GM18498 (cell line): ENCODE measurements at regions not wholly inside any gene's neighbourhood (a gene's known extent, or its start where the extent isn't known, plus 50 kb on each side); places are given as distances from the start of the nearest gene placed in this dataset.
"Not testable (repeated sequence)": the region's sequence is repeated elsewhere in the genome, so short reads cannot be mapped to it uniquely, and the experiment has no call there.

Experiments used
- ATAC-seq: cut with Tn5 transposase; IDR thresholded peaks from one replicate; pipeline ENCODE4 v1.9.1; 2021; ENCODE audit warnings: mild to moderate bottlenecking, moderate library complexity; ENCODE audit not compliant: unreplicated experiment

DNA sequence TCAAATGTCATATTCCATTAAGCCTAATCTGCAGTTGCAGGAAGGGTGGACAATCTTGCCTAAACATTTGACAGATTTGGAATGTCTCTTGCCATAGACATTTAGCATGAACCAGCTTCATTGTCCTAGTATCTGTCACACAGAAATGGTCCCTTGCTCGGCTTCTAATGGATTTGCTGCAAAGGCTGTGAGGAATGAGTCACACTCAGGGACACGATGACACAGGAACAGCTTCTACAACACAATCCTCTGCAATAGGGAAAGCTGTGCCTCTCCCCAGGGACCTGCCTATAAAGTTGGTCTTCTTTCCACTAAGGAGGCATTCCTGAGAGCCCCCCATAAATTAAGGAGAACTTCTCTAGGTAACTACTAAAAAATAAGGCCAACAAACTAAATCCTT, 155.1 kb upstream of the L3MBTL4 start:
- no peak for ATAC-seq

DNA sequence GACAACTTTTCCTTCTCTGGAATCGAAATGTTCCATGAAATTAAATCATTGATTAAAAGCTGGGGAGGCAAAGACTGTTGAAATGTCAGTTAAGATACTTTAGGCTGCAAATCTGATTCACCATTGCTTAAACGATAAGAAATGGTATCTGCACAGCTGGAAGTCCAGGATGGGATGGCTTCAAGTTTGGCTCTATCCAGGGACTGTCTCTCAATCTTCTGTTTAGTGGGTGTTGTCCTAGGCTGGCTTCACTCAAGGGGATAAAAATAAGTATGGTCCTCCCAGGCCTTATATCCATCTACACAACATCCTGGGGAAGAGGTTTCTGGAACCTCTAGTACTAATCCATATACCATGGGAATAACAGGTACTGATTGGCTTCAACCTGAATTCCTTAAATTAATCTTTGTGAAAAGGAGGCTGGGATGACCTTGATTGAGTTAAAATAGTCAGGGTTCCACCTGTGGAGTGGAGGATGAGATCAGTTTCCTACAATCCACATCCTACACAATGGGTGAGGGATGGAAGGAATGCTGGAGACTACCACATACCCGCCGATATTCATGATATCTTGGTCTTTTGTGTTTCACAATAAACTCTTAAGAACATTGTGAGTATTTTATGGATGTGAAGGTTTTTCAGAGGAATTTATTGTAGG, 156.0 kb upstream of the L3MBTL4 start:
- ATAC-seq, result no peak

- ATAC-seq, result no peak
Observed at GRCh38 chr18:6571239-6571602, 156.5 kb upstream of the L3MBTL4 start.

- not testable (repeated sequence) for ATAC-seq
Observed at GRCh38 chr18:6572192-6572591, 157.3 kb upstream of the ARHGAP28 start.

GRCh38 chr18:6574631-6575030, 154.9 kb upstream of the ARHGAP28 start:
- ATAC-seq, result no peak

- ATAC-seq, result no peak
Observed at GRCh38 chr18:6575908-6576307, 153.6 kb upstream of the ARHGAP28 start.

DNA sequence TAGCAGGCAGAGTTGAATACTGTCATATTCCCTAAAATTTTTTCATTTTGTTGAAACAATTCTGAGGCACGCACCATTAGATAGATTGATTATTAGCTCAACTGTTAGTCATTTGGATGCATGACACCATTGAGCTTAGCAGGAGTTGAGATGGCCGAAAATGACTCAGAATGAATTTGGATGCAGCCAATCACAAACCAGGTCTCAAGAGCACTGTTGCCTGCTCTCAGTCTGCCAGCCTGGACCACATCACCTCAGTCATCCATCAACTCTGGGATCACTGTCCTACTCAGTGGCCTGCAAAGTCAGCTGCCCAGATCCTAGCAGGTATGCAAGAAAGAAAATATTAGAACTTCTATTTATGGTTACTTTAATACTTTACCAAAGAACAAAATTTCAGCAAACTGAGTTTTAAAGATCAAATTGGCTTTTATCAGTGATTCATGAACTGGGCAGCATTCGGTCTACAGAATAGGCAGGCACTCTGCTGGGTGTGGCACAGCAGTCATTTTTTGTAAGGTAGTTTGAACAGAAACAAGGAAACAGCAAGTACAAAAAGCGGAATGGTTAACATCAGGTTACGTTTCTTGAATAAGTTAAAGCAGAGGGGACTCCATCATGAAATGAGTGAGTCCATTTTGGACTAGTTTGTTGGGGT, 152.7 kb upstream of the ARHGAP28 start:
- ATAC-seq, result no peak

DNA sequence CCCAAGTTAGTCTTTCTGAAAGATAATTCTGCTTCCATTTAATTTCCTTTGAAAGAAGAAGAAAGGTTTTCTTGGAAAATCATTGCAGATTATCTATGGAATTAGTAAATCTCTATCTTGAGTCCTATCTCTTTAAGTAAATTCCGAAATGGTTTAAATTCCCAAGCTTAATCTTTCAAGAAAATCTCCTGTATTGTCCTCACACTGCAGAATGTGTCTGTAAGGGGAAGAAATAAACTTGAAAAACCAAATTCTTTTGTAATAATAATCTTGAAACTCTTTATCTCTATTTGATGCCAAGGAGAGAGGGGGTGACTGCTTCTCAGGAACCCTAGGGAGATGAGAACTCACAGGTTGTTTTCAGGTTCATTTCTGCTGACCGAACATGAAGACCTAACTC, 150.8 kb upstream of the ARHGAP28 start:
- ATAC-seq, result no peak

DNA sequence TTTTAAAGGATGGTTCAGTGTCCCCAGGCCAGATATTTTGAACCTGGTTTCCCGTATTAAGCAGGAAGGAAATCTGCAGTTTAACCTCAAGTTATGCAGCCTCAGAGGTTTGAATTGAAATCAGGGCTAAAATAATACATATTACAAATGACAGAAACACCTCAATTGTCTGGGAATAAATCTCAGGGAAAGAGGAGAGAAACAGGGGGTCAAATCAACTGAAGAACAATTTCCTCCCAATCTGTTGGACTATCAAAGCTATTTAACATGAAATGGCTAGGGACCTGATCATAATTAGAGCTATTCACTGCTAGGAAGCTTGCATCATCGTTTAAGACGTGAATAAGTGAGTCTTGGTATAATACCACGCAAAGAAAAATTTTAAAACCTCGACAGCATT, 150.0 kb upstream of the ARHGAP28 start:
- ATAC-seq, result no peak

- no peak for ATAC-seq
Observed at GRCh38 chr18:6580401-6580800, 149.1 kb upstream of the ARHGAP28 start.

- no peak for ATAC-seq
Observed at GRCh38 chr18:6589923-6590322, 139.6 kb upstream of the ARHGAP28 start.

- ATAC-seq, result no peak
Observed at GRCh38 chr18:6590326-6590725, 139.2 kb upstream of the ARHGAP28 start.

GRCh38 chr18:6591491-6591890, 138.0 kb upstream of the ARHGAP28 start:
- ATAC-seq, result no peak

- no peak for ATAC-seq
Observed at GRCh38 chr18:6592522-6592921, 137.0 kb upstream of the ARHGAP28 start.

DNA sequence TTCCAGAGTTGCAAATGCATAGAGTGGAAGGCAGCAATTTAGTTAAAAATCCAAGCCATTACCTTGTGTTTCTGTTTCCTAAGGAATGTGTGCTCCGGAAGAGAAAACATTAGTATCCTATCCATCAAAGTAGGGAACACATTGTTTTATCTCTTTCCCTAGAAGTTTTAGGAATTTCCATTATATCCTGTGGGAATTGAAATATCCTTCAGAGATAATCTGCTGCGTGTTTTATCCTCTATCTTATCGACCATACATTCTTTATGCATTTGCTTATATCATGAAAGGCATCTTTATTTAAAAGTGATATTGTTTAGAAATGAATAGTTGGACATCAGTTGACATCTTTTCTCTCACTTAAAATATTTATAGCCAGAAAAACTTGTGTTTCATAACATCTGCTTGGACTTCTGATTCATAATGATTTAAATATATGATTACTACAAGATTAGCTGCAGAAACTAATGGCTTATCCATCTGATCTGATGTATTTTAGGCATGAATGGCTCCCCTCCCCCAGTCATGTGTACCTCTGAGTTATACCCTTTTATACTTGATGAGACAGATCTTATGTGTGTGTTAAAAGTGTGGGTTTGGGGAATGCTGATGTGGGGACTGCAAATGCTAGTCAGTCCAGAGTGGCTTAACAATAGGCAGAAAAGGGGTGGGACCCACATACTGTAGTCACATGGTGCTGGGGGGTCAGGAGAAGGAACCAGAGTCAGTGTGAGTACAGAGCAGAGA, 136.2 kb upstream of the ARHGAP28 start:
- ATAC-seq, result no peak

DNA sequence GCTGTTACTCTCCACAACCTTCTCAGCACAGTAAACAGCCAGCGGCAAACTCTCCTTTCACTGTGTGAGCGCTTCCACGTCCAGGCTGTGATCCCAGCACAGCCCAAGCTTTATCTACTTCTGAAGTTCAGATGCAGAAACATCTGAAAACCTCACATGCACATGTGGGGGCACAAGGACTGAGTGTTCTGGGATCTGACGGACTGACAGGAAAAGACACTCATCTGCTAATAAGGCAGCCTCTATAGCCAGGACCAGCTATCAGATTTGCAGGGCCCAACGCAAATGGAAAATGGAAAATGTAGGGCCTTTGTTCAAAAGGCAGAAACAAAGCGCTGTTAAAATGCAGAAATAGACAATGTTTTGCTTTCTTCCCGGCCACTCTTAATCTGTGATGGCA, 133.8 kb upstream of the ARHGAP28 start:
- no peak for ATAC-seq

GRCh38 chr18:6598657-6599056, 130.9 kb upstream of the ARHGAP28 start:
- ATAC-seq, result no peak

GRCh38 chr18:6600667-6601167, 128.8 kb upstream of the ARHGAP28 start:
- no peak for ATAC-seq

DNA sequence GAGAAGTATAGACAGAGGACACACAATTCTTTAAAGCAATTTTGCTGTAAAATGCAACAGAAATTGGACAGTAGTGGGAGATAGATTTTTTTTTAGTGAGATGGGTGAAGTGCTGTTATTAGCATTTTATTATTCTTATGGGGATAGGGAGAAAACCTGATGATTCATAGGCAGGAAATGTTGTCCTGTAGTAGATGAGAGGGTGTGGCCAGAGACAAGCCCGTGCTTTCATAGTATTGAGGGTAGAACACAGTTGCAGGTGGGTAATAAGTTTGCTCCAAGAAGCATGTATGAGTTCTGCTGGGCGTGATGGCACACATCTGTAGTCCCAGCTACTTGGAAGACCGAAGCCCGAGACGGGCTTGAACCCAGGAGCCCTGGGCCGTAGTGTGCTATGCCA, 128.3 kb upstream of the ARHGAP28 start:
- no peak for ATAC-seq

GRCh38 chr18:6602365-6602764, 127.2 kb upstream of the ARHGAP28 start:
- no peak for ATAC-seq

DNA sequence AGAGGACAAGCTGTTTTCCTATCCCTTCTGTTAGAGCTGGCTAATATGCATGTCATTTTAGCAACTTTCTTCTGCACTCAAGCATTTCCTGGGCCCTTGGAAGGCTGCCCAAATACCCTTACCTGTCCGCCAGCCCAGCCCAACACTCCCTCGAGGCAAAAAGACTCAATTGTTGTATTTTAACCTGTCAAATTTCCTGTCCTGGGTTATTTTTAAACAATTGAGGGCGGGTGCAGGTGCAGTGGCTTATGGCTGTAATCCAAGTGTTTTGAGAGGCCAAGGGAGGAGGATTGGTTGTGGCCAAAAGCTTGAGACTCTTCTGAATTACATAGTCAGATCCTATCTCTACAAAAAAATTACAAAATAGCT, 125.0 kb upstream of the ARHGAP28 start:
- ATAC-seq, result no peak
